GM19240 (cell line): ENCODE measurements at regions not wholly inside any gene's neighbourhood (a gene's known extent, or its start where the extent isn't known, plus 50 kb on each side); places are given as distances from the start of the nearest gene placed in this dataset.

Experiments used
- DNase-seq: peaks from one replicate; pipeline ENCODE4 v3.0.0; 2011; ENCODE audit warnings: low spot score; ENCODE audit not compliant: insufficient read length

GRCh38 chr5:89005990-89006389 is 123.0 kb upstream of the MEF2C start:
- no peak for DNase-seq

- DNase-seq: no peak
Measured at GRCh38 chr5:89004379-89004778, 121.4 kb upstream of the MEF2C start.

GRCh38 chr5:89003563-89004036 is 120.6 kb upstream of the MEF2C start:
- no peak for DNase-seq

- no peak for DNase-seq
Measured at GRCh38 chr5:88999853-89000252, 116.9 kb upstream of the MEF2C start.

DNA sequence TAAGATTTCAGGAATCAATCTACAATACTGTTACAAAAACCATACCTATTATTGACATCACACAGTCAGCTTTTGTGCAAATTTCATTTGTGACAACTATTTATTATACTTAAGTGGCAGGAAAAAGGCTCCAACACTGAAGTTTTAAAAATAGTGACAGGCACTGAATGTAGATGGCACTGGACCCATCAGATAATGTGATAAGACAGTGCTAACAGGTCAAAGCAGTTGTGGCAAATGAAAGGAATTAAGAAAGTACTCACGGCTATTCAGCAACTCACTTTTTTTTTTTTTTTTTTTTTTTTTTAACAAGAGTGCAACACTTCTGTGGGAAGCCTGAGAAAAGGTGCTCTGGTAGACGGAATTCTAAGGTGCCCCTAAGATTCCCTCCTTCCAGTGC is 115.0 kb upstream of the MEF2C start:
- no peak for DNase-seq

DNA sequence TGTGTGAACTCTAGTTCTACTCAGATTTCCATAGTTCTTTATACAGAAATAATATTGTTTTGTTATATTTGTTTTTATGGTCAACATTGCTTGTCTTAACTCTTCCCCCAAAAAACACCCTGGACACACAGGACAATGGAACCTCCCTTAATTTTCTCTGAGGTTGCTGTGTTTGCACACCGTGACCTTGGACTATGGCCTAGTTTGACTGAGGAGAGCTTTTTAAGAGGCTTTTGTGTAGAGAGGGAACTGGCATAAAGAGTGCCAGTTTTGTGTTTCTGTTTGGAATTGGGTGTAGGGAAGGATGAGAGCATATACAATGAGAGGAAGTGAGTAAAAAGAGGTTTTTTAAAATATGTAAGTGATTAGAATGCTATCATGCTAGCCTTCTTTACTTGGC is 101.1 kb upstream of the MEF2C start:
- no peak for DNase-seq

GRCh38 chr5:88979726-88980125 is 96.7 kb upstream of the MEF2C start:
- no peak for DNase-seq

- DNase-seq: no peak
Measured at GRCh38 chr5:88979244-88979643, 96.3 kb upstream of the MEF2C start.

- DNase-seq: no peak
Measured at GRCh38 chr5:88976914-88977313, 93.9 kb upstream of the MEF2C start.

- peak; percentile 7 for DNase-seq
Measured at GRCh38 chr5:88967633-88968585, 84.9 kb upstream of the MEF2C start.

- DNase-seq: no peak
Measured at GRCh38 chr5:88964831-88965230, 81.8 kb upstream of the MEF2C start.

DNA sequence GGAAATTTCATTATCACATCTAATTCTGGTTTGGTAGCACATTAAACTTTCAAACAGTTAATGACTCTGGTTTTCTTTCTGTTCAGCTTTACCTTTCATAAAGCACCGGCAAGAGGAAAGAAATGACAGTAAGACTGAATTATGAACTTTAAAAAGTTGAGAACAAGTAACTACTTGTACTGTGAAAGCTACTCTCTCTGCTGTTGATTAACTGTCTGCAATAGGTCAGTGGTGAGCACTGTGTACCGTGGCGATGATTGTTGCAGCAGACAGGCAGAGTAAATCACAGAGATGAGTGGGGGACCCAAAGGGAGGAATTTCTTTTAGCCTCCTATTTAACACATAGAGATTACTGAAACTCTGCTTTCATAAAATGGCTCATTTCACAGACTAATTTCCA is 74.0 kb upstream of the MEF2C start:
- DNase-seq: no peak

GRCh38 chr5:88956416-88956815 is 73.4 kb upstream of the MEF2C start:
- no peak for DNase-seq

- DNase-seq: no peak
Measured at GRCh38 chr5:88955403-88955802, 72.4 kb upstream of the MEF2C start.

GRCh38 chr5:88954511-88954910 is 71.5 kb upstream of the MEF2C start:
- DNase-seq: no peak

GRCh38 chr5:88952996-88953643 is 70.1 kb upstream of the MEF2C start:
- DNase-seq: no peak

DNA sequence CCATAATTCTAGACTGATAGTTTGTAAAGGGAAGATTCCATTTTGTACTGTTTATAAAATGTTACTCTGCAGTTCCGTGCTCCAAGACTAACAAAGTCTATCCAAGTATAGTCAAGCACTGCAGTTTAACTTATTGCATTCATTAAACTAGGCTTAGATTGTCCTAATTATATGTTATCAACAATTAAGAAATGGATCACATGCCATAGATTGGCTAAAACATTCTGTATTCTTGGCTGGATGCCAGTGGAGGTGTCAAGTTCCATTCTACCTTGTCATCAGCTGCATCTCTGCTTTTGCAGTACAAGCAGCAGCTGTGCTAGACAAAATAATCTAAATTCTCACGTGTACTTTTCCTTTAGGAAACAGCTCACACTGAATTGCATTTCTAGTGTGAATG is 69.4 kb upstream of the MEF2C start:
- DNase-seq: no peak

DNA sequence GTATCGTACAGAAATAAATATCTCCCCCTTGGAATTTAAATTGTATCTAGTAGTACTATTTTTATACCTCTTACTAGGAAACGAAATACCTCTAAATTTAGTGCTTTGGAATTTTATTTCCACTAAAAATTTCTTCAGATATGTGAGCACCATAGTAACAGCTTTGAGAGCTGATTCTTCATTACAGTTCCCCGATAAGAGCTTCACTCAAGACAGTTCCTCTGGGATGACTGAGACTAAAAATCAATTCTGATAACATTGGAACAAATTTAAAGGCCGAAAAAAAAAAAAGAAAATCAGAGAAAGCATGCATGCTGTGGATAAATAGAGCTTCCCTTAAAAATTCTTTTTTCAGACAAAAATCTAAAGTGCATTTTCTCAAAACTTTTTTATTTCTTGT is 68.5 kb upstream of the MEF2C start:
- no peak for DNase-seq

GRCh38 chr5:88948746-88949600 is 66.0 kb upstream of the MEF2C start:
- DNase-seq: no peak

DNA sequence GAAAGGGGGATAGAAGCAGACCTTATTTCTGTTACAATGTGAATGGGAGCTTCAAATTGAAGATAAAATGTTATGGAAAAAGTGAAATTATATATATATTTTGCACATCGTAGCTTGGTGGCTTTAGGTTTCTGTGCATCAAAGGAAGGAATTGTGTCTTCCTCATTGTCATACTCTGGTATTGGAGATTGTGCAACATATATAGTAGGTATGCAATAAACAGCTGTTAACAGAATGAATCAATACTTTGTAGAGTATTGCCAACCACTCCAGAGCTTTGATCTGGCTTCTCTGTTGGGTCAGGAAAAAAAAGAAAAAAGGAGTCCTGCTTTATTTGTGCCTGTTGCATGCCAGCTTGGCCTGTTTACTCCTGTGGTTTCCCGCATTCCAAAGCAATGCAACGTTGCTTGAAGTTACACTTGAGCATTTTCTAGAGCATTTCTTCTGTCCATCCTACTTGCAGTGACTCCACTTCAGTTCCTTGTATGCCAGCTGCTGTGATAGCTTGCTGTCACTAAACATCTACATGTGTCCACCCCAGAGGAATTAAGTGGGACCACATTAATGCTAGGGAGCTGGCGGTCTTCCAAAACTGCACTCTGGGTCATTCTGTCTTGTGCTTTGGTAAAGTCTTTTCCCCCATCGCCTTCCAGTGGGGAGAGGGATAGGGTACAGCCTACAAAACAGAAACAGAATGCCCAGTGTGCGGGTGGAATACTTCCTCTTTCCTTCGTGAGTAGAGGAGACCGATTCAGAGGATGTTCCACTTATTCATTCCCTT is 62.0 kb upstream of the MEF2C start:
- DNase-seq: no peak

DNA sequence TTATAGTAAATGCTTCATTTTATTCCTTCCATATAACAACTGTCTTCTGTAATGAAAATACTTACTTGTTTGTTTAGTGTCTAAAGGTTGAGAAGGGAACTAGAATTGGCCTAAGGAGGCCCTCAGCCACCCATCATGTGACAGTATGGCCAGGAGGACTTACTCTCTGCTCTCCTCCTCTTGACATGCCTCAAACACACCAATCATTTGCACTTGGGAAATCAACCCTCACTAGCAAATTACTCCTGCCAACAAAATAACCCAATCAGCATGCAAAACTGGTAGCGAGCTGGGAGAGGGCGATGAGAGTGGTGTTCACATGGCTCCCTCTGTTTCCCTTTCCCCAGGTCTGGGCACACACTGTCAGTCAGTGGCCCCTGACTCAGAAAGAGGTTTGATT is 58.6 kb upstream of the MEF2C start:
- DNase-seq: no peak
